ENCODE measurements at regions not wholly inside any gene's neighbourhood (a gene's known extent, or its start where the extent isn't known, plus 50 kb on each side); places are given as distances from the start of the nearest gene placed in this dataset.

GRCh38 chr6:113464536-113464935, 392.6 kb upstream of the MARCKS start:
- TF ChIP-seq CTCF (IDR thresholded peaks at IDR 0.05) (no peak), MAX (IDR thresholded peaks at IDR 0.05; ENCODE audit: low read depth) (no peak)

Measured in SK-N-SH (cell line).